Natural killer cell treated with Interleukin-12 subunit alpha and Interleukin-12 subunit beta and Interleukin-15 and Interleukin-18, amount 100 ng/mL, for 72 hours (primary cell): ENCODE measurements at regions not wholly inside any gene's neighbourhood (a gene's known extent, or its start where the extent isn't known, plus 50 kb on each side); places are given as distances from the start of the nearest gene placed in this dataset.
A peak's percentile ranks its signal among the peaks of the same experiment; 100 is the strongest.

ENCODE experiments used
- ATAC-seq, 2 donors: fragments of 150-1000 bp; cut with Tn5 transposase in 1 of 2; sonication (Bioruptor Pico), chemical (Tn5 transposase) in 1 of 2; 2 replicates each; pipeline ENCODE4 v1.10.0; 2021
- DNase-seq: peaks from one replicate; pipeline ENCODE4 v3.0.0; 2022; ENCODE audit warnings: low spot score
- H3K27ac Mint-ChIP-seq, 2 donors: 1 replicate in 1 of 2; 2 replicates in 1 of 2; pipeline ENCODE4 v1.8.0; 2022; ENCODE audit warnings: mixed read lengths in 2 of 2, mild to moderate bottlenecking in 1 of 2, moderate library complexity in 1 of 2
- H3K27me3 Mint-ChIP-seq, 2 donors: 1 replicate in 1 of 2; 2 replicates in 1 of 2; pipeline ENCODE4 v1.8.0; 2022; ENCODE audit warnings: mixed read lengths in 2 of 2
- H3K36me3 Mint-ChIP-seq: one replicate; pipeline ENCODE4 v1.8.0; 2022; ENCODE audit warnings: mixed read lengths
- H3K4me1 Mint-ChIP-seq, 2 donors: 1 replicate in 1 of 2; 2 replicates in 1 of 2; pipeline ENCODE4 v1.8.0; 2022; ENCODE audit warnings: low read depth in 2 of 2, mixed read lengths in 2 of 2, mild to moderate bottlenecking in 1 of 2
- H3K4me3 Mint-ChIP-seq: one replicate; pipeline ENCODE4 v1.8.0; 2022; ENCODE audit warnings: mixed read lengths
- H3K9me3 Mint-ChIP-seq: 2 replicates; pipeline ENCODE4 v1.8.0; 2022; ENCODE audit warnings: mixed read lengths

GRCh38 chr5:125530833-125531615 lies 784.6 kb upstream of the ZNF608 start:
- ATAC-seq (no peak), DNase-seq (no peak)
- H3K27me3 Mint-ChIP-seq: peaks cover 0 to 3% of the 10 kb centered on the region in 2 donors
- peaks cover 2 to 4% of the 10 kb centered on the region in 2 donors for H3K4me1 Mint-ChIP-seq
- H3K4me3 Mint-ChIP-seq: no peak overlapping the region
- no peak overlapping the region for H3K27ac Mint-ChIP-seq
- H3K36me3 Mint-ChIP-seq: peaks cover 16% of the 10 kb centered on the region
- peaks cover 4% of the 10 kb centered on the region for H3K9me3 Mint-ChIP-seq

GRCh38 chr5:125536095-125536494 lies 789.7 kb upstream of the ZNF608 start:
- DNase-seq: no peak
- Mint-ChIP-seq H3K36me3 (peaks cover 32% of the 10 kb centered on the region), H3K4me1 (peaks cover 13 to 17% of the 10 kb centered on the region in 2 donors), H3K9me3 (peaks cover 12% of the 10 kb centered on the region), H3K27me3 (no peaks in the 10 kb centered on the region), H3K27ac (peak overlapping the region; percentile 62 to 84), H3K4me3 (peak overlapping the region; percentile 35)
- peak; percentile 53 to 76 for ATAC-seq

GRCh38 chr5:125536582-125536981 lies 790.1 kb upstream of the ZNF608 start:
- Mint-ChIP-seq H3K4me3 (peak overlapping the region; percentile 35), H3K27ac (peak overlapping the region; percentile 62 to 84), H3K27me3 (no peaks in the 10 kb centered on the region), H3K4me1 (peaks cover 13 to 17% of the 10 kb centered on the region in 2 donors), H3K9me3 (peaks cover 12% of the 10 kb centered on the region), H3K36me3 (peaks cover 32% of the 10 kb centered on the region)
- no peak for DNase-seq
- no peak for ATAC-seq

- peaks cover 31% of the 10 kb centered on the region for H3K36me3 Mint-ChIP-seq
- H3K9me3 Mint-ChIP-seq: peaks cover 12% of the 10 kb centered on the region
- no peak overlapping the region for H3K4me3 Mint-ChIP-seq
- H3K27me3 Mint-ChIP-seq: no peaks in the 10 kb centered on the region
- ATAC-seq: no peak
- no peak for DNase-seq
- H3K27ac Mint-ChIP-seq: no peak overlapping the region
- H3K4me1 Mint-ChIP-seq: peaks cover 13 to 17% of the 10 kb centered on the region in 2 donors
Measured at GRCh38 chr5:125537661-125538060, 791.2 kb upstream of the ZNF608 start.

- peaks cover 13 to 17% of the 10 kb centered on the region in 2 donors for H3K4me1 Mint-ChIP-seq
- H3K4me3 Mint-ChIP-seq: no peak overlapping the region
- no peak for ATAC-seq
- H3K27me3 Mint-ChIP-seq: no peaks in the 10 kb centered on the region
- H3K9me3 Mint-ChIP-seq: peaks cover 12% of the 10 kb centered on the region
- peaks cover 24% of the 10 kb centered on the region for H3K36me3 Mint-ChIP-seq
- DNase-seq: no peak
- H3K27ac Mint-ChIP-seq: no peak overlapping the region
Measured at GRCh38 chr5:125538469-125538868, 792.0 kb upstream of the ZNF608 start.

GRCh38 chr5:125541085-125541484 lies 794.6 kb upstream of the ZNF608 start:
- no peaks in the 10 kb centered on the region for H3K27me3 Mint-ChIP-seq
- H3K4me1 Mint-ChIP-seq: peaks cover 10 to 12% of the 10 kb centered on the region in 2 donors
- no peak for DNase-seq
- H3K4me3 Mint-ChIP-seq: no peak overlapping the region
- no peak overlapping the region for H3K27ac Mint-ChIP-seq
- no peak for ATAC-seq
- peaks cover 16% of the 10 kb centered on the region for H3K36me3 Mint-ChIP-seq
- H3K9me3 Mint-ChIP-seq: peaks cover 9% of the 10 kb centered on the region

- Mint-ChIP-seq H3K4me1 (no peaks in the 10 kb centered on the region), H3K27me3 (peaks cover 0 to 8% of the 10 kb centered on the region in 2 donors), H3K36me3 (no peaks in the 10 kb centered on the region), H3K27ac (no peak overlapping the region), H3K9me3 (no peaks in the 10 kb centered on the region), H3K4me3 (no peak overlapping the region)
- ATAC-seq (no peak), DNase-seq (no peak)
Measured at GRCh38 chr5:125549322-125549911, 803.0 kb upstream of the ZNF608 start.

- no peak overlapping the region for H3K27ac Mint-ChIP-seq
- no peaks in the 10 kb centered on the region for H3K4me1 Mint-ChIP-seq
- DNase-seq (no peak), ATAC-seq (no peak)
- no peaks in the 10 kb centered on the region for H3K36me3 Mint-ChIP-seq
- H3K9me3 Mint-ChIP-seq: no peaks in the 10 kb centered on the region
- H3K4me3 Mint-ChIP-seq: no peak overlapping the region
- peaks cover 0 to 8% of the 10 kb centered on the region in 2 donors for H3K27me3 Mint-ChIP-seq
Measured at GRCh38 chr5:125550274-125550673, 803.8 kb upstream of the ZNF608 start.

GRCh38 chr5:125551246-125551645 lies 804.8 kb upstream of the ZNF608 start:
- H3K36me3 Mint-ChIP-seq: no peaks in the 10 kb centered on the region
- no peak overlapping the region for H3K27ac Mint-ChIP-seq
- H3K27me3 Mint-ChIP-seq: peaks cover 0 to 8% of the 10 kb centered on the region in 2 donors
- DNase-seq (no peak), ATAC-seq (no peak)
- H3K4me3 Mint-ChIP-seq: no peak overlapping the region
- no peaks in the 10 kb centered on the region for H3K9me3 Mint-ChIP-seq
- H3K4me1 Mint-ChIP-seq: no peaks in the 10 kb centered on the region

GRCh38 chr5:125551797-125552196 lies 805.4 kb upstream of the ZNF608 start:
- Mint-ChIP-seq H3K27me3 (peaks cover 0 to 8% of the 10 kb centered on the region in 2 donors), H3K27ac (no peak overlapping the region), H3K4me1 (no peaks in the 10 kb centered on the region), H3K36me3 (no peaks in the 10 kb centered on the region), H3K4me3 (no peak overlapping the region), H3K9me3 (no peaks in the 10 kb centered on the region)
- ATAC-seq (no peak), DNase-seq (no peak)

- DNase-seq (no peak), ATAC-seq (no peak)
- Mint-ChIP-seq H3K27ac (no peak overlapping the region), H3K4me1 (no peaks in the 10 kb centered on the region), H3K4me3 (no peak overlapping the region), H3K27me3 (peaks cover 0 to 8% of the 10 kb centered on the region in 2 donors), H3K36me3 (no peaks in the 10 kb centered on the region), H3K9me3 (no peaks in the 10 kb centered on the region)
Measured at GRCh38 chr5:125552486-125552885, 806.0 kb upstream of the ZNF608 start.

- no peak overlapping the region for H3K27ac Mint-ChIP-seq
- DNase-seq (no peak), ATAC-seq (no peak)
- H3K27me3 Mint-ChIP-seq: peaks cover 0 to 3% of the 10 kb centered on the region in 2 donors
- no peaks in the 10 kb centered on the region for H3K36me3 Mint-ChIP-seq
- no peaks in the 10 kb centered on the region for H3K9me3 Mint-ChIP-seq
- H3K4me3 Mint-ChIP-seq: no peak overlapping the region
- no peaks in the 10 kb centered on the region for H3K4me1 Mint-ChIP-seq
Measured at GRCh38 chr5:125554355-125554754, 807.9 kb upstream of the ZNF608 start.

- DNase-seq: no peak
- H3K4me1 Mint-ChIP-seq: no peaks in the 10 kb centered on the region
- H3K36me3 Mint-ChIP-seq: no peaks in the 10 kb centered on the region
- no peaks in the 10 kb centered on the region for H3K9me3 Mint-ChIP-seq
- H3K27me3 Mint-ChIP-seq: no peaks in the 10 kb centered on the region
- H3K4me3 Mint-ChIP-seq: no peak overlapping the region
- ATAC-seq: no peak
- no peak overlapping the region for H3K27ac Mint-ChIP-seq
Measured at GRCh38 chr5:125555591-125555990, 809.2 kb upstream of the ZNF608 start.

- no peaks in the 10 kb centered on the region for H3K9me3 Mint-ChIP-seq
- no peak overlapping the region for H3K4me3 Mint-ChIP-seq
- no peaks in the 10 kb centered on the region for H3K27me3 Mint-ChIP-seq
- no peak overlapping the region for H3K27ac Mint-ChIP-seq
- no peak for DNase-seq
- ATAC-seq: no peak
- no peaks in the 10 kb centered on the region for H3K4me1 Mint-ChIP-seq
- H3K36me3 Mint-ChIP-seq: no peaks in the 10 kb centered on the region
Measured at GRCh38 chr5:125558016-125558415, 811.6 kb upstream of the ZNF608 start.
